HEK293 (cell line): ENCODE measurements at regions not wholly inside any gene's neighbourhood (a gene's known extent, or its start where the extent isn't known, plus 50 kb on each side); places are given as distances from the start of the nearest gene placed in this dataset.

Source experiments
- REPIN1 ChIP-seq: fragments of 450-650 bp; formaldehyde crosslinking; IDR thresholded peaks from 2 replicates; pipeline ENCODE4 v1.5.1; 2017; ENCODE audit warnings: missing biosample characterization, missing genetic modification characterization, low read depth
- ZNF629 ChIP-seq: fragments of 450-650 bp; formaldehyde crosslinking; IDR thresholded peaks from 2 replicates; pipeline ENCODE4 v1.5.1; 2017; ENCODE audit warnings: missing biosample characterization, missing genetic modification characterization
- TF ChIP-seq, protein P1 (sequence below): fragments of 450-650 bp; formaldehyde crosslinking; IDR thresholded peaks from 2 replicates; pipeline ENCODE4 v1.5.1; 2016; ENCODE audit warnings: missing biosample characterization, missing genetic modification characterization

DNA sequence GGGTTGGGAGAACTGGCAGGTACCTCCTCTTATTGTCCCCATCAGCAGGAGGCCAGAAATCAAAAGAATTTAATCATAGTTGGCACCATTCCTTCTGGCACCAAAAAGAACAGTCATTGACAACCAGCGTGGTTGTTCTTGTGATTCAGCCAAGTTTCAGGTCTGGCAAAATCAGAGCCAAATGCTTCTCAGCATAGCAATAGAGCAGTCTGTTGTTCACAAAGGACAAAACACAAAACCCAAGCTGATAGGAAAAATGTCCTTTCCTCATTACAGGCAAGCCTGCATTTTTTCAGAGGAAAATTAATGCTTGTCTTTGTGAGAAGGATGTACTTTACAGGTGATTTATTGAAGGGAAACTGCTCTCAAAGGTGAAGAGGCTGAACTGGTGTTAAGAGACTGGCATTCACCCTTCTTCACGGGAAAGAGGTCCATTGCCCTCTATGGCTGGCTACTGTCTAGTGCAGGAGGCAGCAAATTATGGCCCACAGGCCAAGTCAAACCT, 241.8 kb upstream of the ARHGAP42 start:
- TF ChIP-seq ZNF629 (no peak), REPIN1 (tag by site-specific recombination) (no peak)
- TF ChIP-seq, protein P1, sequence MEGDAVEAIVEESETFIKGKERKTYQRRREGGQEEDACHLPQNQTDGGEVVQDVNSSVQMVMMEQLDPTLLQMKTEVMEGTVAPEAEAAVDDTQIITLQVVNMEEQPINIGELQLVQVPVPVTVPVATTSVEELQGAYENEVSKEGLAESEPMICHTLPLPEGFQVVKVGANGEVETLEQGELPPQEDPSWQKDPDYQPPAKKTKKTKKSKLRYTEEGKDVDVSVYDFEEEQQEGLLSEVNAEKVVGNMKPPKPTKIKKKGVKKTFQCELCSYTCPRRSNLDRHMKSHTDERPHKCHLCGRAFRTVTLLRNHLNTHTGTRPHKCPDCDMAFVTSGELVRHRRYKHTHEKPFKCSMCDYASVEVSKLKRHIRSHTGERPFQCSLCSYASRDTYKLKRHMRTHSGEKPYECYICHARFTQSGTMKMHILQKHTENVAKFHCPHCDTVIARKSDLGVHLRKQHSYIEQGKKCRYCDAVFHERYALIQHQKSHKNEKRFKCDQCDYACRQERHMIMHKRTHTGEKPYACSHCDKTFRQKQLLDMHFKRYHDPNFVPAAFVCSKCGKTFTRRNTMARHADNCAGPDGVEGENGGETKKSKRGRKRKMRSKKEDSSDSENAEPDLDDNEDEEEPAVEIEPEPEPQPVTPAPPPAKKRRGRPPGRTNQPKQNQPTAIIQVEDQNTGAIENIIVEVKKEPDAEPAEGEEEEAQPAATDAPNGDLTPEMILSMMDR: no peak
